ENCODE measurements at regions not wholly inside any gene's neighbourhood (a gene's known extent, or its start where the extent isn't known, plus 50 kb on each side); places are given as distances from the start of the nearest gene placed in this dataset.

GRCh38 chr2:72011370-72011689 lies 136.3 kb downstream of the CYP26B1 start:
- TF ChIP-seq, protein P1, sequence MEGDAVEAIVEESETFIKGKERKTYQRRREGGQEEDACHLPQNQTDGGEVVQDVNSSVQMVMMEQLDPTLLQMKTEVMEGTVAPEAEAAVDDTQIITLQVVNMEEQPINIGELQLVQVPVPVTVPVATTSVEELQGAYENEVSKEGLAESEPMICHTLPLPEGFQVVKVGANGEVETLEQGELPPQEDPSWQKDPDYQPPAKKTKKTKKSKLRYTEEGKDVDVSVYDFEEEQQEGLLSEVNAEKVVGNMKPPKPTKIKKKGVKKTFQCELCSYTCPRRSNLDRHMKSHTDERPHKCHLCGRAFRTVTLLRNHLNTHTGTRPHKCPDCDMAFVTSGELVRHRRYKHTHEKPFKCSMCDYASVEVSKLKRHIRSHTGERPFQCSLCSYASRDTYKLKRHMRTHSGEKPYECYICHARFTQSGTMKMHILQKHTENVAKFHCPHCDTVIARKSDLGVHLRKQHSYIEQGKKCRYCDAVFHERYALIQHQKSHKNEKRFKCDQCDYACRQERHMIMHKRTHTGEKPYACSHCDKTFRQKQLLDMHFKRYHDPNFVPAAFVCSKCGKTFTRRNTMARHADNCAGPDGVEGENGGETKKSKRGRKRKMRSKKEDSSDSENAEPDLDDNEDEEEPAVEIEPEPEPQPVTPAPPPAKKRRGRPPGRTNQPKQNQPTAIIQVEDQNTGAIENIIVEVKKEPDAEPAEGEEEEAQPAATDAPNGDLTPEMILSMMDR (IDR thresholded peaks at IDR 0.05): no peak
- TF ChIP-seq POLR2A (IDR thresholded peaks at IDR 0.05): no peak
